ENCODE measurements at regions not wholly inside any gene's neighbourhood (a gene's known extent, or its start where the extent isn't known, plus 50 kb on each side); places are given as distances from the start of the nearest gene placed in this dataset.
"Not testable (repeated sequence)": the region's sequence is repeated elsewhere in the genome, so short reads cannot be mapped to it uniquely, and the experiment has no call there.

GRCh38 chr5:101751105-101751504 is 545.0 kb downstream of the SLCO4C1 start:
- Mint-ChIP-seq H3K27me3 (ENCODE audit: low read depth) (no peaks in the 10 kb centered on the region; the same call in 1 of the 2 replicates), H3K9me3 (peaks cover 0 to 3% of the 10 kb centered on the region in 2 experiments; a peak in 1 of 5 replicates), H3K4me3 (no peak overlapping the region), H3K4me1 (peaks cover 6 to 9% of the 10 kb centered on the region in 2 experiments), H3K36me3 (ENCODE audit: insufficient read depth in 1 of 3, low read depth in 3 of 3) (peaks cover 0 to 2% (median 0%) of the 10 kb centered on the region in 3 experiments; a peak in 2 of 7 replicates), H3K27ac (no peak overlapping the region)
- no peak overlapping the region for H3K9ac ChIP-seq (ENCODE audit: extremely low read depth, insufficient read length, low read length)
- H3K18ac ChIP-seq (ENCODE audit: insufficient read length, low read depth, low read length): no peak overlapping the region
- no peaks in the 10 kb centered on the region for H3K79me2 ChIP-seq (ENCODE audit: insufficient read depth, low read length)
- H2BK12ac ChIP-seq (ENCODE audit: insufficient read length, low read depth, low read length): no peak overlapping the region
- H3K27me3 ChIP-seq (ENCODE audit: insufficient read depth, low read length): no peaks in the 10 kb centered on the region
- no peak for TF ChIP-seq CTCF (conservative IDR thresholded peaks at IDR 0.05)
- no peak overlapping the region for H3K4ac ChIP-seq (ENCODE audit: low read depth, low read length)
- no peak overlapping the region for H3K56ac ChIP-seq (ENCODE audit: insufficient read length, low read depth, low read length)
- no peaks in the 10 kb centered on the region for H3K9me3 ChIP-seq (ENCODE audit: control insufficient read depth, low read depth, low read length)
- H3K4me2 ChIP-seq (ENCODE audit: insufficient read depth, insufficient read length, low read length): no peak overlapping the region
- no peaks in the 10 kb centered on the region for H3K4me1 ChIP-seq (ENCODE audit: insufficient read depth, low read length)
- no peak overlapping the region for H3K14ac ChIP-seq (ENCODE audit: insufficient read depth, low read length)
- no peak overlapping the region for H3K23ac ChIP-seq (ENCODE audit: insufficient read length, low read depth, low read length)
- H4K20me1 ChIP-seq (ENCODE audit: control insufficient read depth, insufficient read depth, insufficient read length): no peaks in the 10 kb centered on the region
- WGBS (ENCODE audit: extremely low coverage, insufficient read length, low lambda C conversion rate): no CpG with 5 or more reads among the region's 3 CpGs
- no peak overlapping the region for H2BK5ac ChIP-seq (ENCODE audit: insufficient read length, low read length)
- H4K8ac ChIP-seq (replicated peaks; ENCODE audit: insufficient read length, low read depth, low read length): no peak overlapping the region
- H3K79me1 ChIP-seq (ENCODE audit: insufficient read depth, low read depth, low read length, poor library complexity, severe bottlenecking): no peaks in the 10 kb centered on the region
- no peak overlapping the region for H2BK20ac ChIP-seq (ENCODE audit: low read depth, low read length, poor library complexity, severe bottlenecking)
- no peak overlapping the region for H3T11ph ChIP-seq (ENCODE audit: low read length)
- DNase-seq: no peak
- no peak overlapping the region for H4K5ac ChIP-seq (ENCODE audit: insufficient read length, low read depth, low read length)
- H4K91ac ChIP-seq (ENCODE audit: insufficient read length, low read depth, low read length): no peak overlapping the region
- H2AFZ ChIP-seq (ENCODE audit: low read length): no peak overlapping the region
- no peak overlapping the region for H3K27ac ChIP-seq (ENCODE audit: insufficient read length, low read depth, low read length)
- no peak overlapping the region for H2BK15ac ChIP-seq (ENCODE audit: low read depth, low read length)
- H3K23me2 ChIP-seq (ENCODE audit: insufficient read length, low read depth, low read length, poor library complexity, severe bottlenecking): no peaks in the 10 kb centered on the region
- H2BK120ac ChIP-seq (ENCODE audit: low read depth, low read length, poor library complexity, severe bottlenecking): no peak overlapping the region
- no peak overlapping the region for H2AK5ac ChIP-seq (ENCODE audit: insufficient read length, low read length)

GRCh38 chr5:101743000-101743399 is 553.1 kb downstream of the SLCO4C1 start:
- H4K8ac ChIP-seq (replicated peaks; ENCODE audit: insufficient read length, low read depth, low read length); H3K4me2 ChIP-seq (ENCODE audit: insufficient read depth, insufficient read length, low read length); H3K18ac ChIP-seq (ENCODE audit: insufficient read length, low read depth, low read length); H3K4me1 Mint-ChIP-seq; H3K27me3 ChIP-seq (ENCODE audit: insufficient read depth, low read length); H3K4me1 ChIP-seq (ENCODE audit: insufficient read depth, low read length); H4K5ac ChIP-seq (ENCODE audit: insufficient read length, low read depth, low read length); H3K27me3 Mint-ChIP-seq (ENCODE audit: low read depth); H2AFZ ChIP-seq (ENCODE audit: low read length); H3K4me3 Mint-ChIP-seq; H2BK15ac ChIP-seq (ENCODE audit: low read depth, low read length); H3K27ac ChIP-seq (ENCODE audit: insufficient read length, low read depth, low read length); H3K56ac ChIP-seq (ENCODE audit: insufficient read length, low read depth, low read length); H3K27ac Mint-ChIP-seq; H3K14ac ChIP-seq (ENCODE audit: insufficient read depth, low read length); H2AK5ac ChIP-seq (ENCODE audit: insufficient read length, low read length); DNase-seq; H3K36me3 Mint-ChIP-seq (ENCODE audit: insufficient read depth in 1 of 3, low read depth in 3 of 3); H3K79me2 ChIP-seq (ENCODE audit: insufficient read depth, low read length); H2BK5ac ChIP-seq (ENCODE audit: insufficient read length, low read length); H3K9me3 ChIP-seq (ENCODE audit: control insufficient read depth, low read depth, low read length); H3K9ac ChIP-seq (ENCODE audit: extremely low read depth, insufficient read length, low read length); H2BK12ac ChIP-seq (ENCODE audit: insufficient read length, low read depth, low read length); H3K4ac ChIP-seq (ENCODE audit: low read depth, low read length); H3T11ph ChIP-seq (ENCODE audit: low read length); H3K23ac ChIP-seq (ENCODE audit: insufficient read length, low read depth, low read length); H2BK20ac ChIP-seq (ENCODE audit: low read depth, low read length, poor library complexity, severe bottlenecking); H4K91ac ChIP-seq (ENCODE audit: insufficient read length, low read depth, low read length); H3K23me2 ChIP-seq (ENCODE audit: insufficient read length, low read depth, low read length, poor library complexity, severe bottlenecking); H2BK120ac ChIP-seq (ENCODE audit: low read depth, low read length, poor library complexity, severe bottlenecking); H3K79me1 ChIP-seq (ENCODE audit: insufficient read depth, low read depth, low read length, poor library complexity, severe bottlenecking); H4K20me1 ChIP-seq (ENCODE audit: control insufficient read depth, insufficient read depth, insufficient read length): not testable (repeated sequence)
- peaks cover 9 to 13% of the 10 kb centered on the region in 2 experiments; a peak in 4 of 5 replicates for H3K9me3 Mint-ChIP-seq

Data from H9 (cell line).